Sciatic nerve (tissue), 2 donors: ENCODE measurements at regions not wholly inside any gene's neighbourhood (a gene's known extent, or its start where the extent isn't known, plus 50 kb on each side); places are given as distances from the start of the nearest gene placed in this dataset.
"Not testable (repeated sequence)": the region's sequence is repeated elsewhere in the genome, so short reads cannot be mapped to it uniquely, and the experiment has no call there.

Source experiments
- ATAC-seq: fragments of 200-7000 bp; cut with Tn5 transposase; one replicate; pipeline ENCODE4 v1.9.1; 2020; ENCODE audit warnings: mild to moderate bottlenecking, moderate library complexity
- DNase-seq: peaks from one replicate; pipeline ENCODE4 v3.0.0-alpha.2; 2020; ENCODE audit warnings: low spot score
- intact Hi-C: fragments of 100-400 bp; cut with DNase I; formaldehyde crosslinking; loops from one replicate; pipeline ENCODE4 v1.14.2; 2022
- donor health status: DM: no; HTN: no; CAD: no.
- donor health status: DM: no; HTN: no; CAD: no.

DNA sequence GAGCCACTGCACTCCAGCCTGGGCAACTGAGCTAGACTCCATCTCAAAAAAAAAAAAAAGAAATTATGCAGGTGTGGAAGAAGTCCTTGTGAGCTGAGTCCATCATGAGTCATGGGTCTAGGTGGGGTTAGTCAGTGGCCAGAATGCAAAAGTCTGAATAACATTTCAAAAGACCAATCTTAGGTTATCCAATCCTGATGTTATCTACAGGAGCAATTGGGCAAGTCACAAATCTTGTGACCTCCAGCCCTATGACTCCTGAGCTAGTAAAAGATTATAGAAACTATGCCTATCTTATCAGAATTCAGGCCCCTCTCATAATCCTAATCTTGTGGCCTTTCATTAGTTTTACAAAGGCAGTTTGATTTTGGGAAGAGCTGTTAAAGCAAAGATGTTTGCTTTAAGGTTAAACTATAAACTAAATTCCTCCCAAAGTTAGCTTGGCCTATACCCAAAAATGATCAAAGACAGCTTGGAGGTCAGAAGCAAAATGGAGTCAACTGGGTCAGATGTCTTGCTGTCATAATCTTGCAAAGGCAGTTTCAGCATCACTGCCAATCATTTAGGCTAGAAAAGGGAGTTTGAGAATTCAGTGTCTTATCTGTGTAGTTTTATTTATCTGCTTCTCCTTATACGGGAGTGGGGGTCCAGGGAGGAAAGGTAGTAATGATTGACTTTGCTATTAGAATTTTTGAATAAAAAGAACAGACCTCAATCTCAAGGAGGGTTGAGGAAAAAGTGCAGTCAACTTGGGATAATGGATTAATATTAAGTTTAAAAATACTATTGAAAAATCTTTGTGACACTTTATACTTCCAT lies 71.2 kb upstream of the TRIM24 start:
- ATAC-seq: no peak
- no peak for DNase-seq
- intact Hi-C loops: no loop called here

- no peak for DNase-seq
- no peak for ATAC-seq
- intact Hi-C loops: no loop called here
These were observed 64.3 kb upstream of the TRIM24 start for GRCh38 chr7:138395763-138396162.

GRCh38 chr7:138396251-138397070 lies 63.6 kb upstream of the TRIM24 start:
- intact Hi-C loops: no loop called here
- DNase-seq (no peak), ATAC-seq (no peak)

DNA sequence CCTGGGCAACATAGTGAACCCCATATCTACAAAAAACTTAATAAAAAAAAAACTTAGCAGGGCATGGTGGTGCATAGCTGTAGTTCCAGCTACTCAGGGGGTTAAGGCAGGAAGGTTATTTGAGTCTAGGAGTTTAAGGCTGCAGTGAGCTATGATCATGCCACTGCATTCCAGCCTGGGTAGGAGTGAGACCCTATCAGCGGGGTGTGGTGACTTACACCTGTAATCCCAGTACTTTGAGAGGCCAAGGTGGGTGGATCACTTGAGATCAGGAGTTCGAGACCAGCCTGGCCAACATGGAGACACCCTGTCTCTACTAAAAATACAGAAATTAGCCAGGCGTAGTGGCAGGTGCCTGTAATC lies 63.0 kb upstream of the TRIM24 start:
- intact Hi-C loops, DNase-seq, ATAC-seq: not testable (repeated sequence)

- no peak for DNase-seq
- intact Hi-C loops: no loop called here
- ATAC-seq: no peak
These were observed 61.2 kb upstream of the TRIM24 start for GRCh38 chr7:138398857-138399256.

GRCh38 chr7:138400400-138400886 lies 59.6 kb upstream of the TRIM24 start:
- intact Hi-C loops: no loop called here
- DNase-seq: no peak
- ATAC-seq: no peak

DNA sequence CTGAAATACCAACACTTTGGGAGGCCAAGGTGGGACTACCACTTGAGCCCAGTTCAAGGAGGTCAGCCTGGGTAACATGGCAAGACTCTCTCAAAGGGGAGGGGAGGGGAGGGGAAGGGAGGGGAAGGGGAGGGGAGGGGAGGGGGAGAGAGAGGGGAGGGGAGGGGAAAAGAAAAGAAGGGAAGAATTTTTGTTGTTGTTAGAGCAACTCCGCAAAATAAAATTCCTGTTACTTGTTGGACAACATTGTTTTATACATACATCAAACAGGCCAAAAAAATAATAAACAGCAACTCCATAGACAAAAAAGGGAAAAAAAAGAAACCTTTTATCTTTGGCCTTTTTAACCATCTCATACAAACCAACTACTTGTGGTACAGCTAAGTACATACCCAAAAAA lies 57.3 kb upstream of the TRIM24 start:
- no peak for ATAC-seq
- no peak for DNase-seq
- intact Hi-C loops: no loop called here

DNA sequence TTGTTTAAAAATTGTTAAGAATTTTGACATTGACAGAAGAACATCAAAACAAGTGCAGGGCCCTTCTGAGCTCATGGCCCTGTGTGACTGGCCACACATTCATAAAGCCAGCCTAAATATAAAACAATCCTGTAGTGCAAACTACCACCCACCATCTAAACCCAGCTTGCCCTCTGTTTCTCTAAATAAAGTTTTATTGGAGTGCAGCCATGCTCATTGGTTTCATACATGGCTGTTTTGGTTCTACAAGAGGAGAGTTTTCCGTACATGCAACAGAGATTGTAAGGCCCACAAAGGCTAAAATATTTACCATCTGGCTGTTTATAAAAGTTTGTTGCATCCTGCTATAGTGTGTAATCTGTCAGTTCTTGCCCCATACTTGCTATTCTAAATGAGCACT lies 54.6 kb upstream of the TRIM24 start:
- no peak for ATAC-seq
- no peak for DNase-seq
- intact Hi-C loops: no loop called here

DNA sequence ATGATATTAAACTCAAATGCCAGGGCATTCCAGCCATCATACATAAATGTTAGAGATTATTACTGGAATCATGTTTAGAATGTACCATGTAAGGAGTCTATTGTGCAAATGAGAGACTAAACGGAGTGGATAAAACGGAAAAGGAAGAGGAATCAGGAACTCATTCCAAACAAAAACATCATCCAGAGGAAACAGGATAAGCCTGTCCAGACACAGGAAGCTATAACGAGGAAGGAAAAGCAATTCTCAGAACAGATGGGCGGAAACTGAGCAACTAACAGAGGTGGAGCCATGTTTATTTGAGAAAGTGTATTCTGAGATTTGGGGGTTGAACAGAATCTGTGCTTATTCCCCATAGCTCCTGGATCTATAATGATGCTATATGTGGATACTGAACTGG lies 52.3 kb upstream of the TRIM24 start:
- DNase-seq (no peak), ATAC-seq (no peak)
- intact Hi-C loops: no loop called here
